ENCODE measurements at regions not wholly inside any gene's neighbourhood (a gene's known extent, or its start where the extent isn't known, plus 50 kb on each side); places are given as distances from the start of the nearest gene placed in this dataset.
"Not testable (repeated sequence)": the region's sequence is repeated elsewhere in the genome, so short reads cannot be mapped to it uniquely, and the experiment has no call there.

DNA sequence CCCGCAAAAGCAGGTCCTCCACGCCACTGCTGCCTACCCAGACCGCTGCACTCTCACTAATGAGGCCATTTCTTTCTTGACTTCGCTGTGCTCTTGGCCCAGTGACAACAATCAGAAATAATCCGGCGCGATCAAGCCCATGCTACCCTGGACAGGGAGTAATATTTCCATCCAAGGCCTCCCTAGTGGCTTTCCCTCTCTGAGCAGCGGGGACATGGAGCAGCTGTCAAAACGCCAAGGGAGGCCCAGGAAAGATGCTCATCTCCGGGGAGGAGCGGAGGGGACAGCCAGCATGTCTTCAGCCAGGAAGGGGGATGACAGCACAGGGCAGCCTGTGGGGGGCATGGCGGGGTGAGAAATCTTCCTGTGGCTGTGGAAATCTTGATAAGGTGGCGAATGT, 154.9 kb downstream of the SEPTIN7 start:
- TF ChIP-seq, protein P1, sequence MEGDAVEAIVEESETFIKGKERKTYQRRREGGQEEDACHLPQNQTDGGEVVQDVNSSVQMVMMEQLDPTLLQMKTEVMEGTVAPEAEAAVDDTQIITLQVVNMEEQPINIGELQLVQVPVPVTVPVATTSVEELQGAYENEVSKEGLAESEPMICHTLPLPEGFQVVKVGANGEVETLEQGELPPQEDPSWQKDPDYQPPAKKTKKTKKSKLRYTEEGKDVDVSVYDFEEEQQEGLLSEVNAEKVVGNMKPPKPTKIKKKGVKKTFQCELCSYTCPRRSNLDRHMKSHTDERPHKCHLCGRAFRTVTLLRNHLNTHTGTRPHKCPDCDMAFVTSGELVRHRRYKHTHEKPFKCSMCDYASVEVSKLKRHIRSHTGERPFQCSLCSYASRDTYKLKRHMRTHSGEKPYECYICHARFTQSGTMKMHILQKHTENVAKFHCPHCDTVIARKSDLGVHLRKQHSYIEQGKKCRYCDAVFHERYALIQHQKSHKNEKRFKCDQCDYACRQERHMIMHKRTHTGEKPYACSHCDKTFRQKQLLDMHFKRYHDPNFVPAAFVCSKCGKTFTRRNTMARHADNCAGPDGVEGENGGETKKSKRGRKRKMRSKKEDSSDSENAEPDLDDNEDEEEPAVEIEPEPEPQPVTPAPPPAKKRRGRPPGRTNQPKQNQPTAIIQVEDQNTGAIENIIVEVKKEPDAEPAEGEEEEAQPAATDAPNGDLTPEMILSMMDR (IDR thresholded peaks at IDR 0.05), result not testable (repeated sequence)
- TF ChIP-seq EP300 (IDR thresholded peaks at IDR 0.05; ENCODE audit: borderline replicate concordance in 1 of 2, low read depth in 1 of 2, low read length in 1 of 2); RCOR1 (IDR thresholded peaks at IDR 0.05; ENCODE audit: low read length): not testable (repeated sequence)

All from SK-N-SH (cell line).